ACC112 (cell line): ENCODE measurements at regions not wholly inside any gene's neighbourhood (a gene's known extent, or its start where the extent isn't known, plus 50 kb on each side); places are given as distances from the start of the nearest gene placed in this dataset.
"Not testable (repeated sequence)": the region's sequence is repeated elsewhere in the genome, so short reads cannot be mapped to it uniquely, and the experiment has no call there.

Experiments used
- H2AFZ ChIP-seq: fragments of 200-600 bp; sonication (generic); one replicate; pipeline ENCODE4 v1.6.0; 2017; ENCODE audit warnings: antibody characterized with exemption, low read length; ENCODE audit not compliant: unreplicated experiment
- H3K27ac ChIP-seq: fragments of 200-600 bp; sonication (generic); 2 replicates; pipeline ENCODE4 v1.5.1; 2014; ENCODE audit warnings: low read depth, mild to moderate bottlenecking, antibody characterized with exemption, low read length, moderate library complexity
- H3K27me3 ChIP-seq: fragments of 200-600 bp; sonication (generic); 2 replicates; pipeline ENCODE4 v1.6.1; 2014; ENCODE audit warnings: mild to moderate bottlenecking, antibody characterized with exemption, low read length, moderate library complexity, mixed read lengths; ENCODE audit not compliant: insufficient read depth
- H3K36me3 ChIP-seq: fragments of 200-600 bp; sonication (generic); 2 replicates; pipeline ENCODE4 v1.6.1; 2016; ENCODE audit warnings: mild to moderate bottlenecking, antibody characterized with exemption, low read length, moderate library complexity, mixed read lengths; ENCODE audit not compliant: insufficient read depth
- H3K4me1 ChIP-seq: fragments of 200-600 bp; sonication (generic); one replicate; pipeline ENCODE4 v1.6.1; 2016; ENCODE audit warnings: low read length, mixed read lengths; ENCODE audit not compliant: insufficient read depth, unreplicated experiment, control insufficient read depth
- H3K4me3 ChIP-seq: fragments of 200-600 bp; sonication (generic); 2 replicates; pipeline ENCODE4 v1.5.1; 2014; ENCODE audit warnings: mild to moderate bottlenecking, low read depth, low read length
- H3K79me2 ChIP-seq: fragments of 200-600 bp; sonication (generic); one replicate; pipeline ENCODE4 v1.6.0; 2016; ENCODE audit warnings: low read length; ENCODE audit not compliant: control insufficient read depth, unreplicated experiment, insufficient read depth

GRCh38 chr9:129414993-129415941 lies 205.6 kb downstream of the C9orf50 start:
- Histone ChIP-seq H3K79me2 (no peaks in the 10 kb centered on the region), H3K27ac (peak overlapping the region; percentile 90; the same call in 1 of the 2 replicates), H2AFZ (no peak overlapping the region), H3K4me3 (no peak overlapping the region; the same call in 1 of the 2 replicates), H3K27me3 (no peaks in the 10 kb centered on the region), H3K4me1 (peaks cover 19% of the 10 kb centered on the region), H3K36me3 (no peaks in the 10 kb centered on the region)

- Histone ChIP-seq H3K4me1 (peaks cover 19% of the 10 kb centered on the region), H3K4me3 (peak overlapping the region; percentile 82), H3K36me3 (no peaks in the 10 kb centered on the region), H2AFZ (peak overlapping the region; percentile 72), H3K27ac (peak overlapping the region; percentile 90), H3K79me2 (no peaks in the 10 kb centered on the region), H3K27me3 (no peaks in the 10 kb centered on the region)
Observed at GRCh38 chr9:129414377-129414992, 206.4 kb downstream of the C9orf50 start.

GRCh38 chr9:129413537-129414376 lies 207.1 kb downstream of the C9orf50 start:
- H2AFZ ChIP-seq, result peak overlapping the region; percentile 88
- H3K79me2 ChIP-seq, result no peaks in the 10 kb centered on the region
- peak overlapping the region; percentile 82 for H3K4me3 ChIP-seq
- no peaks in the 10 kb centered on the region for H3K27me3 ChIP-seq
- peaks cover 19% of the 10 kb centered on the region for H3K4me1 ChIP-seq
- peak overlapping the region; percentile 100 for H3K27ac ChIP-seq
- H3K36me3 ChIP-seq, result no peaks in the 10 kb centered on the region

GRCh38 chr9:129412814-129413536 lies 207.9 kb downstream of the C9orf50 start:
- no peaks in the 10 kb centered on the region for H3K36me3 ChIP-seq
- peaks cover 19% of the 10 kb centered on the region for H3K4me1 ChIP-seq
- H3K79me2 ChIP-seq, result no peaks in the 10 kb centered on the region
- H3K27ac ChIP-seq, result peak overlapping the region; percentile 100
- peak overlapping the region; percentile 80 for H3K4me3 ChIP-seq
- H3K27me3 ChIP-seq, result no peaks in the 10 kb centered on the region
- peak overlapping the region; percentile 88 for H2AFZ ChIP-seq

- Histone ChIP-seq H3K4me1 (peaks cover 19% of the 10 kb centered on the region), H3K27ac (peak overlapping the region; percentile 100), H2AFZ (peak overlapping the region; percentile 88)
- H3K36me3 ChIP-seq, H3K27me3 ChIP-seq, H3K79me2 ChIP-seq, H3K4me3 ChIP-seq: not testable (repeated sequence)
Observed at GRCh38 chr9:129412176-129412813, 208.6 kb downstream of the C9orf50 start.

- no peaks in the 10 kb centered on the region for H3K36me3 ChIP-seq
- no peak overlapping the region for H3K27ac ChIP-seq
- no peak overlapping the region for H2AFZ ChIP-seq
- H3K4me3 ChIP-seq, result no peak overlapping the region
- peaks cover 19% of the 10 kb centered on the region for H3K4me1 ChIP-seq
- H3K79me2 ChIP-seq, result no peaks in the 10 kb centered on the region
- H3K27me3 ChIP-seq, result no peaks in the 10 kb centered on the region
Observed at GRCh38 chr9:129411501-129412175, 209.3 kb downstream of the C9orf50 start.

- no peaks in the 10 kb centered on the region for H3K79me2 ChIP-seq
- H3K27ac ChIP-seq, result no peak overlapping the region
- H3K36me3 ChIP-seq, result no peaks in the 10 kb centered on the region
- peaks cover 19% of the 10 kb centered on the region for H3K4me1 ChIP-seq
- no peak overlapping the region for H3K4me3 ChIP-seq
- no peaks in the 10 kb centered on the region for H3K27me3 ChIP-seq
- H2AFZ ChIP-seq, result no peak overlapping the region
Observed at GRCh38 chr9:129410226-129410625, 210.7 kb downstream of the C9orf50 start.

- H3K27me3 ChIP-seq, result no peaks in the 10 kb centered on the region
- H3K27ac ChIP-seq, result no peak overlapping the region
- no peak overlapping the region for H3K4me3 ChIP-seq
- H3K36me3 ChIP-seq, result no peaks in the 10 kb centered on the region
- no peaks in the 10 kb centered on the region for H3K79me2 ChIP-seq
- no peak overlapping the region for H2AFZ ChIP-seq
- H3K4me1 ChIP-seq, result peaks cover 7% of the 10 kb centered on the region
Observed at GRCh38 chr9:129408535-129409215, 212.2 kb downstream of the C9orf50 start.

- H2AFZ ChIP-seq, result no peak overlapping the region
- no peaks in the 10 kb centered on the region for H3K27me3 ChIP-seq
- no peaks in the 10 kb centered on the region for H3K79me2 ChIP-seq
- H3K4me1 ChIP-seq, result peaks cover 6% of the 10 kb centered on the region
- no peak overlapping the region for H3K27ac ChIP-seq
- no peaks in the 10 kb centered on the region for H3K36me3 ChIP-seq
- H3K4me3 ChIP-seq, result no peak overlapping the region
Observed at GRCh38 chr9:129407905-129408452, 212.9 kb downstream of the C9orf50 start.
